ENCODE measurements at regions not wholly inside any gene's neighbourhood (a gene's known extent, or its start where the extent isn't known, plus 50 kb on each side); places are given as distances from the start of the nearest gene placed in this dataset.

DNA sequence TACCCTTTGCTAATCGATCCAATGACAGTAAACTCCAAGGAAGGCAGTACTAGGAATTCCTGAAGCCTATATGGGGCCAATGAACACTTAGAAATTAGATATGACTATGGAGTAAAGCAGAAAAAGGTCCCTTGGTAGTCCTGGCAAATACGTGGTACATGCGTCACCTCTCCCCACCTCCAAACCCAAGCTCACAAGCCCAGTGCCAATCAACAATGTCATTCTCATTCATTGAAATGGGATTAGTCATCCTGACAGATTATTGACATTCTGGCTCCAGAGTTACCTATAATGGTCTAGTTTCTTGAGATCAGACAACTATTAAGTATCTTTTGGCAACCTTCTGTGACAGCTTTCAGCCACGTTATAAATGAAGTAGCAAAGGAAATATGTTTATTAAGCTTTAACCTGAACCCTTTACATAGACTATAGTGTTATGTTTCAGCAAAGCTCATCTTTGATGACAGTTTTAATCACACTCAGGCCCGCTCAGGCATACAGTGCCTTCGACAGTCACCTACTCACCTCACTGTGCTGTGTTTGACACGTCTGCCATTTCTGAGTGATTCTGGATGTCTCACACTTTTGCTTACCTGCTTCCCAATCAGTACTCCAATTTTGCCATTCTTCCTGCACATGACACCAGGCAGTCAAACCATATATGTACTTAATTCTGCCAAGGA, 69.6 kb upstream of the ADO start:
- TF ChIP-seq EZH2phosphoT487 (IDR thresholded peaks at IDR 0.05; ENCODE audit: low read length): no peak
- TF ChIP-seq, protein P1, sequence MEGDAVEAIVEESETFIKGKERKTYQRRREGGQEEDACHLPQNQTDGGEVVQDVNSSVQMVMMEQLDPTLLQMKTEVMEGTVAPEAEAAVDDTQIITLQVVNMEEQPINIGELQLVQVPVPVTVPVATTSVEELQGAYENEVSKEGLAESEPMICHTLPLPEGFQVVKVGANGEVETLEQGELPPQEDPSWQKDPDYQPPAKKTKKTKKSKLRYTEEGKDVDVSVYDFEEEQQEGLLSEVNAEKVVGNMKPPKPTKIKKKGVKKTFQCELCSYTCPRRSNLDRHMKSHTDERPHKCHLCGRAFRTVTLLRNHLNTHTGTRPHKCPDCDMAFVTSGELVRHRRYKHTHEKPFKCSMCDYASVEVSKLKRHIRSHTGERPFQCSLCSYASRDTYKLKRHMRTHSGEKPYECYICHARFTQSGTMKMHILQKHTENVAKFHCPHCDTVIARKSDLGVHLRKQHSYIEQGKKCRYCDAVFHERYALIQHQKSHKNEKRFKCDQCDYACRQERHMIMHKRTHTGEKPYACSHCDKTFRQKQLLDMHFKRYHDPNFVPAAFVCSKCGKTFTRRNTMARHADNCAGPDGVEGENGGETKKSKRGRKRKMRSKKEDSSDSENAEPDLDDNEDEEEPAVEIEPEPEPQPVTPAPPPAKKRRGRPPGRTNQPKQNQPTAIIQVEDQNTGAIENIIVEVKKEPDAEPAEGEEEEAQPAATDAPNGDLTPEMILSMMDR (IDR thresholded peaks at IDR 0.05; ENCODE audit: low read length): no peak

Measured in MM.1S (cell line).